CD4-positive, alpha-beta T cell treated with Interferon gamma for 1 hour (primary cell): ENCODE measurements at regions not wholly inside any gene's neighbourhood (a gene's known extent, or its start where the extent isn't known, plus 50 kb on each side); places are given as distances from the start of the nearest gene placed in this dataset.
"Not testable (repeated sequence)": the region's sequence is repeated elsewhere in the genome, so short reads cannot be mapped to it uniquely, and the experiment has no call there.

Source experiments
- DNase-seq: peaks from one replicate; pipeline ENCODE4 v3.0.0-alpha.2; 2020

DNA sequence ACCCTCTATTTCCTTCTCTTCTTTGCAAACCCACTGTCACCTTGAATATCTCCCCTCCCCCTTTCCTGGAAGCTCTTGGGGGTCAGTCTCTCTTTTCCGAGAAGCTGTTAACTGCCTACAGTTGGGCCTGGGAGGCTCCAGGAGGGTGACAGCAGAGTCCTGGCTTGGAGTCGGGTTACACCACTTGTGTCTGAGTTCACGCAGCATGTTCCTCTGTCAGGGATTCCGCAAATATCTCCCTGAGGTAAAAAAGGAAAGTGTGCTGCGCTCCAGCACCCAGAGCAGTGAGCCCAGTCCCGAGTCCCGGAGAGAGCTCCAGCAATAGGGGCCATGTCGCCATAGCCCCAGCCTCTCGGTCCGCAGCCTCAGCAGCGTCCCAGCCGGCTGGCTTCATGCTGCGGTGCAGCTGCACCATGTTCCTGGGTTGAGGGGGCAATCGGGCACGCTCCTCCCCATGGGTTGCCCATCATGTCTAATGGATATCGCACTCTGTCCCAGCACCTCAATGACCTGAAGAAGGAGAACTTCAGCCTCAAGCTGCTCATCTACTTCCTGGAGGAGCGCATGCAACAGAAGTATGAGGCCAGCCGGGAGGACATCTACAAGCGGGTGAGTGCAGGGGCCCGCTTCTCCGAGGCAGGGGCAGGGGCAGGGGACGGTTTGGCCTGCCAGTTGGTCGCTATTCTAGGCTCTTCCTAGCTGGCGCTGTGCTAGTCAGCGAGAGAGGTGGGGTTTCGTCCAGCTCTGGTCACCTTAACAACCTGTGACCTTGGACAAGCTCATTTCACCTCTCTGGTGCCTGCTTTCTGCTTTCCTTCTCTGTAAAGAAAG, 101.3 kb upstream of the SEC22B start:
- not testable (repeated sequence) for DNase-seq

DNA sequence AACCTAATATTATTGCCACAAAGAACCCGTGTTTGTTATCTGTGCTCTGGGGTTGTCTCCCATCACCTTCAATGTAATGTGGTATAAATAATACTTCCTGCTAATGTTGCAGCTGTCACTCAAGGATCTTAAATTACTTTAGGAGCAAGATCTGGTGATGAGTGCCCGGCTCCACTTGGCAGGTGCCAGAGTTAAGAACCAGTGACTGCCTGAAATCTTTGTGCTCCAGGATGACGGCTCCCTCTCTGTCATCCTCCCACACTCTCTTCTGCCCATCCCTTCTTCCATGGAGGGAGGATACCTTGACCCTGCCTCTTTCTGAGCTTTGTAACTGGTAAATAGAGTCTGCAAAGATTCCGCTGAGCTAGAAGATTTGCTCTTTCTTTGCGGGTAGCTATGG, 100.4 kb upstream of the SEC22B start:
- not testable (repeated sequence) for DNase-seq

DNA sequence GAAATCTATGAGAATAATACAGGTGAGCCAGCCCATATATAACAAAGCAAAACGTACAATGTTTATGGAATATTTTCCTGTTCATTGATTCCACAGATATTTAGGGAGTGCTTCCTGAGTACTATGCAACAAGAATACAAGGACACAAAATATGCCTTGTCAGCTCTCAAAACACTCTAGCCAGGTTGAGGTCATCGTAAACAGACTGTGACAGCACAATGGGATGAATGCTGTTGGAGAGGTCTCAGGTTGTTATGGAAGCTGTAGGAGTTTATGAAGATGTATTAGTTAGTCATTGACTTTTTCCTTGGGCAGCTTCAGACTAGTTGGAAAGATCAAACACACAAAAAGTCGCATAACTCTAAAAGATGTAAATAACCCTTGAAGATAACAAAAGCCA, 98.1 kb upstream of the SEC22B start:
- not testable (repeated sequence) for DNase-seq

DNA sequence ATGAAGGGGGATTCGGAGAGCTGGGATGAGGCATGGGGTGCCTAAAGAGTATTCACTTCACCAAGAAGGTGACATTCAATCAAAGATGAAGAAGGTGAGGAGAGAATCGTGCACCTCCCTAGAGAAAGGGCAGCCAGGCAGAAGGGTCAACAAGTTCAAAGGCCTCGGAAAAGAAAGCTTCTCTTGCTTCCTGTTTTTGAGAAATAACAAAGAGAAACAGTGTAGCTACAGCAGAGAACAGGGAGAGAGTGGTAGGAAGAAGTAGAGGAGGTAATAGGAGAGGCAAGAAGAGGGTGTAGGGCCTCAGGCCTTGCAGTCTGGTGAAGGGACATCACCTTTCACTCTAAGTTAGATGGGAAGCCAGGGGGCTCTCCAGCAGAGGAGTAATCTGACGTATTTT, 97.0 kb upstream of the SEC22B start:
- not testable (repeated sequence) for DNase-seq

DNA sequence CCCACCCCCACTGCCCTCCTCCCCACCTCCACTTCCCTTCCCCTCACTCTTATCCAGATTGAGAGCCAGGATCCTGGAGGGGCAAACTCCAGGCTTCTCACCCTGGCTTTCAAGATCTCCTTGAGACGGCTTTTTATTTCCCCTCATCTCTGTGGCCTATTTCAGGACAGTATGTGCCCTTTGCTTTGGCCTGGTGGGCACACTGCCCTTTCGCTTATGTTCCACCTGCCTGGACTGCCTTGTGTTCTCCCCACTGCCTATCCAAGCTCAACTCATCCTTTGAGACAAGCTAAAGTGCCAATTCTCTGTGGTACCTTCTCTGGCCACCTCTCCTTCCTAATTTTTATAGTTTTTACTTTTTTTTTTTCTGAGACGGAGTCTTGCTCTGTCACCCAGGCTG, 95.9 kb upstream of the SEC22B start:
- not testable (repeated sequence) for DNase-seq

DNA sequence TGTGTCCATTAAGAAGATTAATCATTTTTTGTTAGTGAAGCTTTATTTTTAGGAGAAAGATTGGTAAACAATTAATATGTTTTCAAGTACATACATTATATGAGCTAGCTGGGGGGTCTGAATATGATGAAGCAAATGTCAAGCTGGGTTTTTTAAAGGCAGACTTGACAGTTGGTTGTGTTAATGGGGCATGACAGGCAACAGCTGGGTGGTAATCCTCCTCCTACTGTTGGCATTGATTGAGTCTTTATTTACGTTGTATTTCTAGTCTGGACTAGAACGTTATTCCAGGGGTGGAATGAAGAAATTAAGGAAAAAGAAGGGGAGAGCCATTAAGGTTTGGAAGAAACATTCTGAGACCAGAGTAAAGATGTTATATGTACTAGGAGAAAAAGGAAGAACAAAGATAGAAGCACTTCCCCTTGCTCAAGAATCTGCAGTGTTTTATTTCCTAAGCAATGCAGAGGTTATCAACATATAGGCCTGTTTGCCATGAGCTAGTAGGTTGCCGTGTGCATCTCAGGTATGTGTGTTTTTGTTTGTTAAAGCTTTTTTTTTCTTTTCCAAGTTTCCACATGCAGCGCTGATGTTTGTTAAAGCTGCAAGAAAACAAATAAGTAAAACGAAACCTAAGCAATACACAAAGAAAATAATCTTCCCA, 95.4 kb upstream of the SEC22B start:
- DNase-seq = not testable (repeated sequence)

DNA sequence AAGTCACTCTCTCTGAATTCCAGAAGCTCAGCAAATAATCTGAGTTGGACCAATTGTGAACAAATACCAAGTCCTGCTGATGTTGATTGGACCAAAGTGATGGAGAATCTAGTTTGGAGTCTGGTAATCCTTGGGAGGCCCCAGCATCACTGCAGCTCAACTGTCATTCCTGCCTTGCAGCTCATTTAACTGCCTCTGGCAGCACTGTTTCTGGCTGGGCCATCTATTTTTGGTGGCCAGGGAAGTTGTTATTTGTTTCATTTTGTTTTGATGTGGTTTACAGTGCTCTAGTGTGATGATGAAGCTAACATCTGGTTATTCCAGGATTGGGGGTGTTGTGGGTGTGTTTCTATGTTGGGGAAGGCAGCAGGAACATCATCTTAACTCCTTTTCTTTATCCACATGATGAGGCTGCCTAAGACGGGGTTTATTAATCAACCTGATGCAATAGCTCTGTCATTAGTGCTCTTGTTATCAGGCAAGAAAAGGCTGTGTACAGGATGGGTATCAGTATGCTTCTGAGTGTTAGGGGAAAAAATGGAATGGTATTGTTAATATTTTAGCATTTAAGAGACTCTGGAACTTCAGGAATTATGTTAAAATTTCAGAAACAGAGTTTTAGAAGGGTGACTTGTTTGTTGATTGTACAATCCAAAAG, 91.7 kb upstream of the SEC22B start:
- not testable (repeated sequence) for DNase-seq

DNA sequence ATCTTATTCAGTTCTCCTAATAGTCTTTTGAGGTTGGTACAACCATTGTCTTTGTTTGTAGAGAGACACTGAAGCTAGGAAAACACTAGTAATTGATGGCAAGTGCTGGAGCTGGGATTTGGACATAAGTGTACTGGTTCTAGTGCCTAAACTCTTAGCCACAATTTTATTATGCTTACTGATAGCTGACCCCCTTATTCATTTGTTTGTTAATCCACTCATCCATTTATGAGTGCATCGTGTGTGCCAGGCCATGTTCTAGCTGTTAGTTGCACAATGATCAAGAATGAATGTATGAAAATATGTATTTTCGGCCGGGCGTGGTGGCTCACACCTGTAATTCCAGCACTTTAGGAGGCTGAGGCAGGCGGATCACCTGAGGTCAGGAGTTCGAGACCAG, 88.2 kb upstream of the SEC22B start:
- DNase-seq = not testable (repeated sequence)

DNA sequence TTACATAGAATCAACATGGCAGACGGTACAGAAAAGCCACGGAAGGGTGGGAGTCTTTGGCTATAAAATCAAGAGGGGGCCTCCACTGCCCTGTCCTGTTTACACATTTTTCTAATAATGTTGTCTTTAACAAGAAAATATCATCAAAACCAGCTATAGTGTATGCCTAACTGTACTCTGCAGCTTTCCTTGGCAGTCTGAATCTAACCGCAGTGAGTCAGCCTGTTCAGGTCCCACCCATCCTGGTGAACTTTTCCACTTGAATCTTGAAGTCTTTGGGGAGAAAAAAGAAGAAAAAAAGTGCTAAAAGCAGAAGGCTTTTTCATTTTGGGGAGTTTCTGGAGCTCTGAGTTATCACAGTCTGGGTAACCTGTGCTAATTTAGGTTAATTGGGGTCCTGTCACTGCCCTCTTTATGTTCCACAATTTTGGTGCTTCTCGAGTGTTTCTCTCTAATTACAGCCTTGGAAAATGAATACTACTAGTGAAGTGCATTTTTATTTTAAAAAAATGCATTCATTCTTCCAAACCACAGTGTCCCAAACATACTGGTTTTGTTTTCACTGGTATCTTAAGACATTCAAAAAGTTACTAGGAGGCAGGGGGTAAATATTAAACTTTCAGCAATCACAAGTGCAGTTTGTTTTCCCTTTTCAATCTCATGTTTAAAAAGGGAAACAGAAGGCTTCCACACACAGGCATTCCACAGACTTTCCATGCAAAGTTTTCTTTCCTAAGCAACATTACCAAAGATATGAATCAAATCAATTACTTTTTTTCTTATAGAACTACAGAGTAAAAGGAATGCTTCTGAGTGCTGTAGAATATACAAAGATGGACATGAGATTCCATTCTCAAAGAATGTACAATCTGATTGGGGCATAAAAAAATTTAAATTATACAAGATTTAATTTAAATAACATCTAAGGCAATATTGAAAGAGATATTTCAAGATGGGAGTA, 86.8 kb upstream of the SEC22B start:
- not testable (repeated sequence) for DNase-seq

DNA sequence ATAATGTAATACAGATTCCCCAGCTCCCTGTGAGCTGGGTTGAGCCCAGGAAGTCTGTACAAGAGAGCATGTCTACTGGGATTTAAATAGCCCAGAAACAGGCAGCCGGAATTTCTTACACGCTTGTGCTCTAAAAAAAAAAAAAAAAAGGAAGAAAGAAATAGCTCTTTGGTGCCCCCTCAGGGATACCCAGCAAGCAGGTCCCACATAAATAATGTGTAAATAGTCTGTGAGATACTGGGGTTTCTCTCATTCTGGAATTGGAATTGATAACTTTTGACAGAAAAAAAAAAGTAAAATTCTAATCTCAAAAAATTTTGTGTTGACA, 81.4 kb upstream of the SEC22B start:
- not testable (repeated sequence) for DNase-seq

DNA sequence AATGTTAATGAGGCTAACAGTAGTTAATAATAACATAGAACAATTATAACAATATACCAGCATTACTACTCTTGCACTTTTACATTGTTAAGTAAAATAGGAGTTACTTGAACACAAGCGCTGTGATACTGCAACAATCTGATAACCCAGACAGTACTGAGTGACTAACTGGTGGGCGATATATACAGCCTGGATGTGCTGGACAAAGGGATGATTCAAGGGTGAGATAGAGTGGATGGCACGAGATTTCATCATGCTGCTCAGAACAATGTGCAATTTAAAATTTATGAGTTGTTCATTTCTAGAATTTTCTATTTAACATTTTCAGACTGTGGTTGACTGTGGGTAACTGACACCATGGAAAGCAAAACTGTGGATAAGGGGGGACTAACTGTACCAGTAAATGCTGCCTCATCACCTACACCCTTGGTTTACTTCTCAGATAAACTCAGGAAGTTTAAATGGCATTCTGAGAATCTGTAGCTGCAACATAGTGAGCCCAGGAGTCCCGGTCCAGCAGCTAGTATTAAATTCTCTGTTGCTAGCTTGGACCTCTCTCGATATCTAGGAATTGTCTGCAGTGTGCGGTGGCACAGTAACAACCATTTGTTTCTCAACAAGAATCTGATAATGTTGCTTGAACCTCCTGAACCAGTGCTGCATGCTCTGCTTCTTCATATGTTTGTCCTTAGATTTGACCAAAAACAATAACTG, 80.9 kb upstream of the SEC22B start:
- DNase-seq = not testable (repeated sequence)

DNA sequence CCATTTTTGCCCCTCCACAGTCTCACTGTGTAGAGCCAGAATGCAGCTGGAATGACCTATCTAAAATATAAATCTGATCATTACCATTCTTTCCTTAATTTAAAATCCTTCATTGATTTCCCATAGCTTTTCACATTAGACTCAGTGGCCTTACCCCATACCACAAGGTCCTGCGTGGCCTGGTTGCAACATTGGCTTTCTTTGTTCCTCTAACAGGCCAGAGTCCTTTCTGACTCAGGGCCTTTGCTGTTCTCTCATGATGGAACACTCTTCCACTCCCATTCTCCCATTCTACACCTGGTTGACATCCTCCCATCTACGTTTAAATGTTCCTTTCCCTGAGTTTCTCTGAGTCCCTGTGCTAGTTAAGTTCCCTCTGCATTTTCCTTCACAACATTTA, 74.4 kb upstream of the SEC22B start:
- not testable (repeated sequence) for DNase-seq

DNA sequence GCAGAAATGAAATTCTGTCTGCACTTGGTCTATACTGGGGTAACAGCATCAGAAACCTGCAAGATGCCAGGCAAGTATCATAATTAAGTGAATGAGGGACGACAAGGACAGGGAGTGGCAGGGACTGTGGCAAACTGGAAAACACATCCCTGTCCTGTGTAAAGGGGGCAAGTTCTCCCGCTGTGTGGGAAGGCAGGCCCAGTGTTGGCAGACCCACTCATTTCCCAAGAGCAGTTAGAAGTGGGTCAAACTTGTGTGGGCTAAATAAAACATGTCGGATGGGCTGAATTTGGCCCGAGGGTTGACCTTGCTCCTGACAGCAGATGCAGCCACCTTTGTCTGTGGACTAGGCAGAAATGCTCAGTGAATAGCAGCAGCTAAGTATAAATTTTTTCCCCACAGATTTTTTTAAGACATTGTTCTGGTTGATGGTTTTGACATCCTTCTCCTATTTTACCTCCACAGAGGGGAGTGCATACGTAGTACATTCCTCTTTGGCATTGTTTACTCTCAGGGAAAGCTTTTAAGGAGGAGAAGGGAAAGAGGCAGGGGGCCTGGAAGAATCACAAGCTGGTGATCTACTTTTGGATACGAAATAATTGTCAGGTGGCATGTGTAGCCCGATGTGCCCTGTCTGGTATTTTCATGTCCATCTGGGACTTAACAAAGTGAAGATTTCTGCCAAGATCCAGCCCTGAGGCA, 72.6 kb upstream of the SEC22B start:
- not testable (repeated sequence) for DNase-seq

DNA sequence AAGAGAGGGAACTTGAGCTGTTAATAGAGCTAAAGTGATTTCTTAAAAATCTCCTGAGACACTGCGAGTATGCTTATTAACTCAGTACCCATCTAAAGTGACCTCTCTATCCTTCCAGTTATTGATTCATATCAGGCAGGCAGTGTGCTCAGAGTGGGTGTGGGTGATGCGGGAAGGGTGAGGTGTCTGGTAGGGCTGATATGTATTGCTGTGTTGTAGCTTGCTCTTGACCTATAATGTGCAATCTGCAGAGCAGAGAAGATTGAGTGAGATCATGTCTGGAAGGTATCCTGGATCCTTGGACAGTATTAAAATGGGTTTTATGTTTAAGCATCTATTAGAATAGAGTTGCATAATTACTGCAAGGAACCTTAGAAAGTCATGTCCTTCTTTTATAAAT, 71.9 kb upstream of the SEC22B start:
- not testable (repeated sequence) for DNase-seq

DNA sequence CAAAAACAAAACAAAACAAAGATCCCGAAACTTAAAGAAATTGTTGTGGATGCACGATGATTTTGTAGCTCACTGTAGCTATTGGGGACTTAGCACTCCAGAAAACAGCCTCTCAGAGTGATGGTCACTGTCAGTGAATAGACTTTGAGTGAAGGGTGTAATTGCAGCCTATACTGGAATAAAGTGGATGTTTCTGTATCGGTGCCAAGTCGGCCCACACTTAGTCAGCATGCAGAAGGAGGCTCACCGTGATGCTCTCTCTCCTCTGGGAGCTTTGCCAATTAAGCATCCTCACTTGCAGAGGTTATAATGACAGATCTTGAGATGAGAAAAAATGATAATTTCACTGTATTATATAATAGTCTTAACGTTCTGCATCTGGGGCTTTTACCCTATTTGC, 67.5 kb upstream of the SEC22B start:
- DNase-seq = not testable (repeated sequence)

DNA sequence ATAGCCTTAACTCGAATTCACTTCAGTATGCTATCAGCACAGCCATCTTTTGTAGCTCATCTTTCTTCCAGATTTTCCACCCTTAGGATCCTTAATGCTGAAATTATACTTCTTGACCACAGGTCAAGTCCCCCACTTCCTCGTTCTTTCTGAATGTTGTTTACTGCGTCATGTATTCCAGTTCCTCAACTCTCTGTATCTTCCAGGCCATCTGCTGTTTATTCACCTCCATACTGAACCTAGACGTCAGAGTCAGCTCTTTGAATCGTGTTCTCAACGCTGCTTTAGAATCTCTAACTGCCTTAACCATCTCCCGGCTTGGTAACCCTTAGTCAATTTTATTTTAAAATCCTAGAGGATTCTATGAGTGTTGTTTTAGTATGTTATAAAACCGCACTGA, 66.3 kb upstream of the SEC22B start:
- not testable (repeated sequence) for DNase-seq

DNA sequence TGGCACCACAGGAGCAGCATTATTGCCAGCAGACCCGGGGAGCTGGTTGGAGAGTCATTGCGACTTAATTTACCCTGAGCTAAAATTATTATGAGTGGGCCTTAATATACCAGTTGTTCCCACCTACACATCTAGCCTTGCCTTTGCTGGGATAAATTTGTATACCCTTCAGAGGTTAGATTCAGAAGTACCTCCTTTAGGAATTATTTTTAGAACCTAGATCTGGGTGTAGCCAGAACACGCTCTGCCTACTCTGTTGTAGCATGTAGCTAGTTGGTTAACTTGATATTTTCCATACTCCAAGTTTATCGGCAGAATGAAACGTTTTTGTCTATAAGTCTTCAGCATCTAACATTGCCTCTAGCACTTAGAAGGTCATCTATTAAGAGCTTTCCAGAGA, 65.5 kb upstream of the SEC22B start:
- DNase-seq = not testable (repeated sequence)

DNA sequence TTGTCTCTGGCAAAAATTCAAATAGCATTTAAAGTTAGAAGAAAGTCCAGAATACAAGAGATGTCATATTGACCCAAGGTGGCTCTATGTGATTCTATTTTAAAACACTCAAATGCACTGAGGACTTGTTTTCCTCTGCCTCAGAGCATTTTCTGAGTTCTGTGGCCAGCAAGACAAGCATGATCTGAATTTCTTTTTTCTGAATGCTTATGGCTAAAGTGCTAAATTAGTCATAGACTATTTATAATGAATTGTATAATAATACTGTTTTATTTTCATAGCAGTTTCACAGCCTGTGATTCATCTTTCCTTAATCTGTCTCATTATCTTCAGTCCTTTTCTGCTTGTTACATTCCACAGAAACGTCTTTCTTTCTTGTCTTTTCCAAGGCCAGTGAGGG, 63.9 kb upstream of the SEC22B start:
- not testable (repeated sequence) for DNase-seq

DNA sequence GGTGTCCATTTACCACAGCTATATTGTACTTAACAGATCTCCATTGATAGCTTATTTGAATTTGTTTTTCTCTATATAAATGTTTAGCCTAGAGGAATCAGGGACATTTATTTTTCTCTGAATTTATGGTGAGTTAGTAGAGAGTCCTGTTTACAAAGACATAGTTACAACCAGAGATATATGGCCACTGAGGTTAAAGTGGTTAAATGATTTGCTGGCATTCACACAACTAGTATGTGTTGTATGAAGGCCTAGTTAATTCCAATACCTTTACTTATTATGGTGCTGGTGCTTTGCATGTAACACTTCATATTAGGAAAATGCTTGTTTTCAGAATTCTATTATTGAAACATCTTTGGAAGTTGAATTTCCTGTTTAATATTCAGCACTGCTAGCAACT, 63.0 kb upstream of the SEC22B start:
- DNase-seq = not testable (repeated sequence)

DNA sequence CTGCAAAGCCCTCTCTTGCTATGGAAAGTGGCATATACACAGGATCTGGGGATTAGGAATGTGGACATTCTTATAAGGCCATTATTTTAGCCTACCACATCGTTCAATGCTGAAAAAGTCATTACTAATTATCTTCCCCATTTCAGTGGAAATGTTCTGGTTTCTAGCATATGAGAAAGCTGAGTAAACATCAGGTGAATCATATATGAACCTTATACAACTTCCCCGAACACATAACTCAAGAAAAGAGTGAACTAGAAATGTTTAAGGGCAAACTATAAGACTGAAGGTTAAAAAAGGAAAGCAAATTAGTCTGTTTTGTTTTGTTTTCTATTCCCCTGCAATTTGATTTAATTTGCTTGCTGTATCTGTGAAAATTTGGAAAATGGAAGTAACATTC, 62.5 kb upstream of the SEC22B start:
- not testable (repeated sequence) for DNase-seq

DNA sequence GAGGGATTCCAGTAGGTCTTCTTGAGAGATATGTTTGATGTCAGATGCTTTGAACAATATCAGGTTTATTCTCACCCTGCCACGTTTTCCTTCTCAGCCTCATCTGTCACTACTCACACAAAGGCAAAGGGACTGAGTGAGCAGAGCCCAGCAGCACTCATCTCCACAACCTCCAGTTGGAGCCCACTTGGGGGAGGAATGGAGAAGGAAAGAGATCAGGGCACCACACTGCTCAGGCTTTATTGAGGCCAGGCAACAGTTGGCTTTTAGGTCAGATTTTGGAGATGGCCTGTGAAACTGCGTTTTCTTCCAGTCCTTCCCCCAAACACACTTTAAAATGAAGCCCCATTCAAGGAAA, 57.3 kb upstream of the SEC22B start:
- DNase-seq = not testable (repeated sequence)
